Fibroblast of pulmonary artery (primary cell): ENCODE measurements at regions not wholly inside any gene's neighbourhood (a gene's known extent, or its start where the extent isn't known, plus 50 kb on each side); places are given as distances from the start of the nearest gene placed in this dataset.

ENCODE experiments used
- DNase-seq: peaks from one replicate; pipeline ENCODE4 v3.0.0-alpha.2; 2010; ENCODE audit warnings: low read depth
- H3K4me3 ChIP-seq: replicated peaks from 2 replicates; pipeline ENCODE4 v1.5.1; 2011; ENCODE audit warnings: low read depth, mild to moderate bottlenecking, control low read depth, low read length, moderate library complexity
- TF ChIP-seq, protein P1 (sequence below): IDR thresholded peaks from 2 replicates; pipeline ENCODE4 v1.5.1; 2011; ENCODE audit warnings: mild to moderate bottlenecking, control low read depth, low read length, inconsistent platforms; ENCODE audit errors: missing control alignments

- no peak for DNase-seq
- H3K4me3 ChIP-seq = no peak overlapping the region
- TF ChIP-seq, protein P1, sequence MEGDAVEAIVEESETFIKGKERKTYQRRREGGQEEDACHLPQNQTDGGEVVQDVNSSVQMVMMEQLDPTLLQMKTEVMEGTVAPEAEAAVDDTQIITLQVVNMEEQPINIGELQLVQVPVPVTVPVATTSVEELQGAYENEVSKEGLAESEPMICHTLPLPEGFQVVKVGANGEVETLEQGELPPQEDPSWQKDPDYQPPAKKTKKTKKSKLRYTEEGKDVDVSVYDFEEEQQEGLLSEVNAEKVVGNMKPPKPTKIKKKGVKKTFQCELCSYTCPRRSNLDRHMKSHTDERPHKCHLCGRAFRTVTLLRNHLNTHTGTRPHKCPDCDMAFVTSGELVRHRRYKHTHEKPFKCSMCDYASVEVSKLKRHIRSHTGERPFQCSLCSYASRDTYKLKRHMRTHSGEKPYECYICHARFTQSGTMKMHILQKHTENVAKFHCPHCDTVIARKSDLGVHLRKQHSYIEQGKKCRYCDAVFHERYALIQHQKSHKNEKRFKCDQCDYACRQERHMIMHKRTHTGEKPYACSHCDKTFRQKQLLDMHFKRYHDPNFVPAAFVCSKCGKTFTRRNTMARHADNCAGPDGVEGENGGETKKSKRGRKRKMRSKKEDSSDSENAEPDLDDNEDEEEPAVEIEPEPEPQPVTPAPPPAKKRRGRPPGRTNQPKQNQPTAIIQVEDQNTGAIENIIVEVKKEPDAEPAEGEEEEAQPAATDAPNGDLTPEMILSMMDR = no peak
Observed at GRCh38 chr12:38541849-38542248, 225.3 kb downstream of the ALG10B start.

DNA sequence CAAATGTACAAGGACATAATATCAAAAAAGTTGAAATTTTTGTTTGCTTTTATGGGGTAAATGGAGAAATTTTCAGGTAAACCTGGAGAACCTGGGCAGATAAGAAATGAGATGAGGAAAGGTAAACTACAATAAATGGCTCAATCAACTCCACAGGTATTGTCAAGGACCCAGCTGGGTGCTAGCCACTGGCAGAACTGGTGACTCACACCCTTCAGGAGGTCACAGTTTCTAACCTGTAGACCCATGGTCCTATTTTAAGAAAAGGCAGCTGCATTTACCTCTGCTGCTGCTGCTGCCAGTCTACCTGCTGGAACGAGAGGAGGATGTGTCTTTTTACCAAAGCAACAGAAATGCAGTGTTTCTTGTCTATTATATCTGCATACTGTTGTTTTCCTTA lies 226.6 kb downstream of the ALG10B start:
- no peak for DNase-seq
- TF ChIP-seq, protein P1 = no peak
- H3K4me3 ChIP-seq = no peak overlapping the region

DNA sequence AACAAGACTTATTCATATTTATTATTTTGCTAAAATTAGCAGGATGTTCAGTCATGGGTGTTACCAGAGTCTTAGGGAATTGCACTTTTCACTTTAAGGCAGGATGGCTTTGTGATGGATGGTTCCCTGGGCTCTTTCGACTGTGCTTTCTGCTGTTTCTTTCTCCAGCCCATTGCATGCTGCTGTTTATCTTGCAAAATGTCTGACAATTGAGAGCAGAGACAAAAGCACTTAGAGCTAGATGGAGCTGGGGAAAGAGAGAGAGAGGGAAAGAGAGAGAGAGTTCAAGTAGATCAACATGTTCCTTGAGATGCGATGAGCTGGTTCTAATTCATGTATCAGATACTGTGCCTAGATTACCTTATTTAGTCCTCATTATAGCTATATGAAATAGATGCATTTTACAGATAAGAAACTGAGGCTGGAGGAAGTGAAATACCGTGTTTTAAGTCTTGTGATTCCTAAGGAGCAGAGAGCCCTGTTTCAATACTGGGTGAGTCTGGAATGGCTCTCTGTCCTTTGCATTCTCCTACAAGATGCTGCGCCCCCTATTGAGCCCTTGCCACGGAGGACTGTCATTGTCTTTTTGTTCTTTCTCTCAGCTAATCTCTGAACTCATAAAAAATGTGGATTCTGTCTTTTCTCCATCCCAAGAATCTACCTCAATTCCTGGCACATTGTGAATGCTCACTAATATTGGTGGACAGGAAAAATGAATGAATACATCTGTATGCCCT lies 227.9 kb downstream of the ALG10B start:
- TF ChIP-seq, protein P1 = no peak
- DNase-seq = no peak
- no peak overlapping the region for H3K4me3 ChIP-seq

GRCh38 chr12:38547586-38547985 lies 231.0 kb downstream of the ALG10B start:
- no peak overlapping the region for H3K4me3 ChIP-seq
- DNase-seq = no peak
- TF ChIP-seq, protein P1 = no peak

DNA sequence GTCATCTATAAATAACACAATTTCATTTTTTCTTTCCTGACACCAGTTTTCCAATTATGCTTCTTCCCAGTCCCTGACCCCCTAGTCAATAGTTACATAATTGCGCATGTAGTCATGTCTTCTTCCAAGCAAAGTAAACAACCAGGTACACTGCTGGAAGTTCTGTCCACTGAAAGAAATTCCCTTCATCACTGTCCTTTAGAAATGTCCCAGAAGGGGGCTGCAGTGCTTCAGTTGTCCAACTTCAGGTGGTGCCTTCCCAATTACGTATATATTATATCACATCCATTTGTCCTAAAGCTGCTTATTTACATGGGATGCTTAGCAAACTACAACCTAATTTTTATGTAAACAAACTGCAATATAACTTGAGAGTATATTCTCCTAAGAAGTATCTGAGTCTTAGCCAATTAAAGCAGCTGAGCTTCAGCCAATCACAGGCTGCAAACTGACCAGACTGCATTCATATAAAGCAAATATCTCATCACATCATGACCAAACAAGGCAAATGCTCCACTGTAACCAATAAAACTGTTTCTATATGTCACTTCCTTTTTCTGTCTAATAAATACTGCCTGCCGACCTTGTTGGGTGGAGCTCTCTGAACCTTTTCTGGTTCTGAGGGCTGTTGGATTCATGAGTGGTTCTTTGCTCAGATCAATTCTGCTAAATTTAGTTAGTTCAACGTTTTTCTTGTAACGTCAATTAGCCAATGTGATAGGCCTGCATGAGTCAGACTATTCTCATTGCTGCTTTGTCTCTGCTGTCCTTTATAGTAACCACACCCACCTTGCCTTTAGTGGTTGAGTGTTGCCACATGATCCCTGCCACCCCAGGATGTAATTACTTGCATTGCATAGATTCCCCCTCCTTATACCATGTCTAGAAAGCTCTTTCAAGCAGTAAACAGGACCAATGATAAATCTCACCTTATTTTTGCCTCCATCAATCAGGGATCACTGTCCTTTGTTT lies 239.3 kb downstream of the ALG10B start:
- no peak overlapping the region for H3K4me3 ChIP-seq
- TF ChIP-seq, protein P1 = no peak
- no peak for DNase-seq

DNA sequence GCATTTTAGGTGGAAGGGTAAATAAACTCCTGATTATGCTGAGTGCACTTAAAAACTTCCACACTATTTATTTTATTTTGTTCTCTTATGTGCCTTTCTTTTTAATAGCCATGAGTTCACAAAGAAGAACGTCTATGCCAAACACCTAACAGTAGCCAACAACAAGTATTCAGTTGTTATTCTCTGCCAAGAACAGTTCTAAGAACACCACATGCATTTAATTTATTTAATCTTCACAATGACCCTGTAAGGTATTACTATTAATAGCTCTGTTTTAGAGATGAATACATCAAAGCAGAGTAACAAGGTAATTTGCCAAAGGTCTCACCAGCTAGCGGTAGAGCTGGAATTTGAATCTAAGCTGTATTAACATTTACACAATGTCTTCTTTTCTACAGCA lies 240.1 kb downstream of the ALG10B start:
- no peak overlapping the region for H3K4me3 ChIP-seq
- no peak for DNase-seq
- TF ChIP-seq, protein P1 = no peak
